ENCODE measurements at regions not wholly inside any gene's neighbourhood (a gene's known extent, or its start where the extent isn't known, plus 50 kb on each side); places are given as distances from the start of the nearest gene placed in this dataset.
"Not testable (repeated sequence)": the region's sequence is repeated elsewhere in the genome, so short reads cannot be mapped to it uniquely, and the experiment has no call there.

DNA sequence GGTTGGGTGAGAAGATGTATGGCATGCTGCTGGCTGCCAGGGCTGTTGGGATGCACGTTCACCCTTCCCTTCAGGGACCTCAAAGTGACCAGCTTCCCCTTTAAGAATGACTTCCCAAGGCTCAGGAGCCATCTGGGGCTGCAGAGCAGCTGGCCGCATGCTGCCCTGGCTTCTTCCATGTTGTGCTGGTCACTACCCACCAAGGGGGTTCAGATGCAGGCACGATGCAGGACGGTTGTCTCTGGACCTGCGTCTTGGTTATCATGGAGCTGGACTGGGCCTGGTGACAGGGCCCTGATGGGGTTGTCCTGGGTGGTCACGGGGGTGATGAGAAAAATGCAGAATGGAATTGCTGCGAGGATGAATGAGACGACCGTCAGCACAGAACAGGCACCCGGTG, 297.8 kb downstream of the POTED start:
- DNase-seq: not testable (repeated sequence)

DNA sequence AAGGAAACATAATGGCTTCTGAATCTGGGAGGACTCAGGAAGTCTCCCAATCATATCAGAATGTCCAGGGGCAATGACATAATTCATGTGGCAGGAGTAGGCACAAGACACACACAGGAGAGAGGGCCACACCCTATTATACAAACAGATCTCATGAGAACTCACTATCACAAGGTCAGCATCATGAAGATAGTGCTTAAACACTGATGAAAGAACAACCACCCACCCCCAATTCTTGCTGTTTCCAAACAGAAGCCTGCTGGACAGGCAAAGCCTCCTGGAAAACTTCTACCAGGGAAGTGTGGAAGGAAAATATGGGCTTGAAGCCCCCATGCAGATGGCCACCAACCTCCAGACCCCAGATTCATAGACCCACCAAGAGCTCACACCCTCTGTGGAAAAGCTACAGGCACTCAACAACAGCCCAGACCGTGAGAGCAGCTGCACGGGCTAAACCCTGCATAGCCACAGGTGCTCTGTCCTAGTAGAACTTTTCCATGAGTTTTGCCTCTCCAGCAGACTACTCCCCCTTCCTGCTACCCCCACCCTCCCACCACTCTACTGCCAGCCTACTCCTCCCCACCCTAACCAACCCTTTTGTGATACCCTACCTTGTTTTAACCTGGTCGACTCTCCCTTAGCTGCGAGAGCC, 287.1 kb downstream of the POTED start:
- DNase-seq: not testable (repeated sequence)

DNA sequence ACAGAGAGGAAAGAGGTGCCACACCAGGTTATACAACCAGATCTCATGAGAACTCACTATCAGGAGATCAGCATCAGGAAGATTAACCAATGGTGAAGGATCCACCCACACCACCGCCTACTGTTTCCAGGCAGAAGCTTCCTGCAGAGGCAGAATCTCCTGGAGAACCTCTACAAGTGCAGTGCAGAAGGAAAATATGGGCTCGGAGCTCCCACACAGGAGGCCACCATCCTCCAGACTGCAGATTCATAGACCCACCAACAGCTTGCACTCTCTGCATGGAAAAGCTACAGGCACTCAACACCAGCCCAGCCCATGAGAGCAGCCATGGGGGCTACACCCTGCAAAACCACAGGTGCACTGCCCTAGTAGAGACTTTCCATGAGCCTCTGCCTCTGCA, 284.0 kb downstream of the POTED start:
- not testable (repeated sequence) for DNase-seq

DNA sequence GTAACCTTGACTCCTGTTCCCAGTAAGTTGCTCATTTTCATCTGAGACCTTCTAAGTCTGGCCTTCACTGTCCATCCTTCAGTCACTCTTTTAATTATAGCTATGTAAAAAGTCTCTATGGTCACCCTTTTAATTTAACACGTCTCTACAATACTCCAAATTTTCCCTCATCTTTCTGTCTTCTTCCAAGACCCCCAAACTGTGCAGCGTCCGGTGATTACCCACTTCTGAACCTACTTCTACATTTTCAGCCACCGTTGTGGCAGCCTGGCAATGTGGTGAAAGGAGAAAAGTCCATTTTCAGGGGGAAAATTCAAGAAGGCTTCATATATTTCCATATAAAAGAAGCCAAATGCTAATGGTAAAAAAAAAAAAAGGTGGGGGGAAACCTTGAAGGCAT, 283.4 kb downstream of the POTED start:
- DNase-seq: not testable (repeated sequence)

DNA sequence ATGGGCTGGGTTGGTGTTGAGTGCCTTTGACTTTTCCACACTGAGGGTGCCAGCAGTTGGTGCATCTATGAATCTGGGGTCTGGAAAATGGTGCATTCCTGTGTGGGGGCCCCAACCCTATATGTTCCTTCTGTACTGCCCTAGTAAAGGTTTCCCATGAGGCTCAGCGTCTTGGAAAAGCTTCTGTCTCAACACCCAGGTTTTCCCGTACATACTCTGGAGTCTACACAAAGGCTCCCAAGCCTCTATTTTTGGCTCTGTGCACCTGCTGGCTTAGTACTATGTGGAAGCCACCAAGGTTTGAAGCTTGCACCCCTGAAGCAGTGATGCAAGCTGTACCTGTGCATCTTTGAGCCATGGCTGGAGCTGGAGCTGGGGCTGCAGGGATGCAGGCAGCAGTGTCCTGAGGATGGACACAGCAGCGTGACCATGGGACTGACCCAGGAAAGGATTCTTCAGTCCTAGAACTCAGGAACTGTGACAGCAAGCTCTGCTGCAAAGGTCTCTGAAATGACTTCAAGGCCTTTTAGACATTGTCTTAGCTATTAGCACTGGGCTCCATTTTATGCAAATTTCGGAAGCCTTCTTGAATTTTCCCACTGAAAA, 282.7 kb downstream of the POTED start:
- DNase-seq: not testable (repeated sequence)

DNA sequence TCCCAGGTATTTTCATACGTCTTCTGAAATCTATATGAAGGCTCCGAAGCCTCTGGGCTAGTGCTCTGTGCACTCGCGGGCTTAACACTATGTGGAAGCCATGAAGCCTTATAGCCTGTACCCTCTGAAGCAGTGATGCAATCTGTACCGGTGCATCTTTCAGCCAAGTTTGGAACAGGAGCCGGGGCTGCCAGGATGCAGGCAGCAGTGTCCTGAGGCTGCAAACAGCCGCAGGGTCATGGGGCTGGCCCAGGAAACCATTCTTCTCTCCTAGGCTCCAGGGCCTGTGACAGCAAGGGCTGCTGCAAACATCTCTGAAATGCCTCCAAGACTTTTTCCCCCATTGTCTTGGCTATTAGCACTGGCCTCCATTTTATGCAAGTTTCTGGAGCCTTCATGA, 279.6 kb downstream of the POTED start:
- not testable (repeated sequence) for DNase-seq

DNA sequence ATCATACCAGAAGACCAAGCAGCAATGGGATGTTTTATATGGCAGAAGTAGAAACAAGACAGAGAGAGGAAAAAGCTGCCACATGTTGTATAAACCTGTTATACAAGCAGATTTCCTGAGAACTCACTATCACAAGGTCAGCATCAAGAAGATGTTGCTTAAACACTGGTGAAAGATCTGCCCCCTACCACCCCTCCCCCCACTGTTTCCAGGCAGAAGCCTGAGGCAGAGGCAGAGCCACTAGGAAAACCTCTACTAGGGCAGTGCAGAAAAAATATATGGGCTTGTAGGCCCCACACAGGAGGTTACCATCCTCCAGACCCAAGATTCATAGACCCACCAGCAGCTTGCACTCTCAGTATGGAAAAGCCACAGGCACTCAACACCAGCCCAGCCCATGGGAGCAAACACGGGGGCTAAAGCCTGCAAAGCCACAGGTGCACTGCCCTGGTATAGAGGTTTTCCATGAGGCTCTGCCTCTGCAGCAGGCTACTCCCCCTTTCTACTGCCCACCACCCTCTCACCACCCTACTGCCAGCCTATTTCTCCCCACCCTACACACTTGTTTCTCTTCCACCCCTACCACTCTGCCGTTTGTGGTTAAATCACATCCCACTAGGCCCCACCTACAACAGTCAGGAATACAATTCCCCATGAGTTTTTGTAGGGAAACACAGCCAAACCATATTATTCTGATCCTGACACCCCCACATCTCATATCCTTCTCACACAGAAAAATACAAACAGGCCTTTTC, 274.2 kb downstream of the POTED start:
- not testable (repeated sequence) for DNase-seq

DNA sequence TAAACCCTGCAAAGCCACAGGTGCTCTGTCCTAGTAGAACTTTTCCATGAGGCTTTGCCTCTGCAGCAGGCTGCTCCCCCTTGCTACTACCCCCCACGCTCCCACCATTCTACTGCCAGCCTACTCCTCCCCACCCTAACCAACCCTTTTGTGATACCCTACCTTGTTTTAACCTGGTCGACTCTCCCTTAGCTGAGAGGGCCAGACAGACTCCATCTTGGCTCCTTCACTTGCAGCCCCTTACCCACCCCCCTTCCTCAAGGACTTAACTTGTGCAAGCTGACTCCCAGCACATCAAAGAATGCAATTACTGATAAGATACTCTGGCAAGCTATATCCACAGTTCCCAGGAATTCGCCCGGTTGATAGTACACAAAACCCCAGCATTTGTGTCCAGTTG, 267.9 kb downstream of the POTED start:
- not testable (repeated sequence) for DNase-seq

DNA sequence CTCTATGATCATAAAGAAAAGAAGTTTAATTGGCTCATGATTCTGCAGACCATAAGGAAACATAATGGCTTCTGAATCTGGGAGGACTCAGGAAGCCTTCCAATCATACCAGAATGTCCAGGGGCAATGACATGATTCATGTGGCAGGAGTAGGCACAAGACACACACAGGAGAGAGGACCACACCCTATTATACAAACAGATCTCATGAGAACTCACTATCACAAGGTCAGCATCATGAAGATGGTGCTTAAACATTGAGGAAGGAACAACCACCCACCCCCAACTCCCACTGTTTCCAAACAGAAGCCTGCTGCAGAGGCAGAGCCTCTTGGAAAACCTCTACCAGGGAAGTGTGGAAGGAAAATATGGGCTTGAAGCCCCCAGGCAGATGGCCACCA, 267.4 kb downstream of the POTED start:
- not testable (repeated sequence) for DNase-seq

DNA sequence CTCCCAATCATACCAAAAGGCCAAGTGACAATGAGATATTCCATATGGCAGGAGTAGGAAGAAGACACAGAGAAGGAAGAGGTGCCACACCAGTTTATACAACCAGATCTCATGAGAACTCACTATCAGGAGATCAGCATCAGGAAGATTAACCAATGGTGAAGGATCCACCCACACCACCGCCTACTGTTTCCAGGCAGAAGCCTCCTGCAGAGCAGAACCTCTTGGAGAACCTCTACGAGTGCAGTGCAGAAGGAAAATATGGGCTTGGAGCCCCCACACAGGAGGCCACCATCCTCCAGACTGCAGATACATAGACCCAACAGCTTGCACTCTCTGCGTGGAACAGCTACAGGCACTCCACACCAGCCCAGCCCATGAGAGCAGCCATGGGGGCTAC, 264.4 kb downstream of the POTED start:
- DNase-seq: not testable (repeated sequence)

DNA sequence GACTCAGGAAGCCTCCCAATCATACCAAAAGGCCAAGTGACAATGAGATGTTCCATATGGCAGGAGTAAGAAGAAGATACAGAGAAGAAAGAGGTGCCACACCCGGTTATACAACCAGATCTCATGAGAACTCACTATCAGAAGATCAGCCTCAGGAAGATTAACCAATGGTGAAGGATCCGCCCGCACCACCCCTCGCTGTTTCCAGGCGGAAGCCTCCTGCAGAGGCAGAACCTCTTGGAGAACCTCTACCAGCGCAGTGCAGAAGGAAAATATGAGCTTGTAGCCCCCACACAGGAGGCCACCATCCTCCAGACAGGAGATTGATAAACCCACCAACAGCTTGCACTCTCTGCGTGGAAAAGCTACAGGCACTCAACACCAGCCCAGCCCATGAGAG, 245.1 kb downstream of the POTED start:
- DNase-seq: no peak

DNA sequence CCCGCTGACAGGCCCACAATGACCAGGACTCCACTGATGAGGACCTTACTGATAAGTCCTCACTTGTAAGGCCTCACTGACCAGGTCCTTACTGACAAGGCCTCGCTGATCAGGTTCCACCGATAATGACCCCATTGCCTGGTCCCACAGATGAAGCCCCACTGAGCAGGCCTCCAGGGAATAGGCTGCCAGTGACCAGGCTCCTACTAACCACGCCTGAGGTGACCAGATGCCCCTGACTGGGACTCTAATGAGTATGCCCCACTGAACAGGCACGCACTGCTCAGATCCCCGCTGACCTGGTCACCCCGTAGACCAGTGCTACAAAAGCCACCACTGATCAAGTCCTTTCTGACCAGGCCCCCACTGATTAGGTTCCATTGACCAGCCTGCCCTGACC, 241.2 kb downstream of the POTED start:
- DNase-seq: not testable (repeated sequence)

DNA sequence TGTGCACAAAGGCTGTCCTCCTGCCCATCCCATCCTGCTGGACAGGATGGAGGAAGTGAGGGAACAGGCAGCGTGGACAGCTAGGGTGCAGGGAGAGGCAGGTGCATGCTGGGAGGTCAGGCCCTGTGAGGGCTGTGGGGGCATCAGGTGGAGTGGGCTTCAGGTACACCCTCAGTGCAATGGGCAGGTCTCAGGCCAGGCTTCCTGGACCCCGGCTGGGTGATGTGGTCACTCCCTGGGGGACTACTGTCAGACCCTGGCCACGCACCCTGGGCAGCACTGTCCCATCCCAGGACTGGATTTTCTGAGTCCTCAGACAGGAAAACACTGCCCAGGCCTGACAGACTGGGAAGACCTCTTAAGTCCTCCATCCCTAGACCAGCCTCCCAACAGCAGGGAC, 239.9 kb downstream of the POTED start:
- DNase-seq: not testable (repeated sequence)

DNA sequence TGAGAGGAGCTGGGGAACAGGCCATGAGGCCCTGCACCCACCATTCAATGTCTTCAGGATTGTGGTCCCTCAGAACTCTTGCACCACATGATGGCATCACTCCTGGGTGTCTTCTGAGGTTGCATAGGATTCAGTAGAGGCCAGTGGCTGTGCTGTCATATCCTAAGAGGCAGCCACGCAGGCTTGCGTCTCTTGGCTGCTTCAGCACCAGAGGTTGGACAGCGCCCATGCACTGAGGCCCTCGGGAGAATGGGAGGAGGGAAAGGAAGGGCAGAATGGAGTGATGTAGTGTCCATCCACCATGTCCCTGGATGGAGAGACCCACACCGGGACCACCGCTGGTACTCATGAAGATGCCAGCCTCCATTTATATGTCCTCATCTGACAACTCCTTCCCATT, 237.1 kb downstream of the POTED start:
- DNase-seq: not testable (repeated sequence)

DNA sequence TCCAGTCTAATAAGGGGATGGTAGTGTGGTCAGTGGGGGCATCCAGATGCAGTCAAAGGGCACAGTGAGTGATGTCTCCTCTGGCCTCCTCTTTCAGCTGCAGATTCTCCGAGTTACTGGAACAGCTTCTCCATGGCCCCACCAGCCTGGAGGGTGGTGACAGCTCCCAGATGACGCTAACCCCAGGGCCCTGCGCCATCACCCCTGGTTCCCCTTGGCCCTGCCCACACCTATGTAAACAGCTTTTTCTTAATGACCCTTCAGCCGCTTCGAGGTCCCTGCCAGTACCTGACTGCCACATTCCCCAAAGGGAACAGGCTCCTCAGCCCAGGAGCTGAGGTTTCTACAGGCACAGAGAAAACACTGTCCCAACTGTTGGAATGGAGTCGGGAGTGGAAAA, 235.0 kb downstream of the POTED start:
- DNase-seq: not testable (repeated sequence)

DNA sequence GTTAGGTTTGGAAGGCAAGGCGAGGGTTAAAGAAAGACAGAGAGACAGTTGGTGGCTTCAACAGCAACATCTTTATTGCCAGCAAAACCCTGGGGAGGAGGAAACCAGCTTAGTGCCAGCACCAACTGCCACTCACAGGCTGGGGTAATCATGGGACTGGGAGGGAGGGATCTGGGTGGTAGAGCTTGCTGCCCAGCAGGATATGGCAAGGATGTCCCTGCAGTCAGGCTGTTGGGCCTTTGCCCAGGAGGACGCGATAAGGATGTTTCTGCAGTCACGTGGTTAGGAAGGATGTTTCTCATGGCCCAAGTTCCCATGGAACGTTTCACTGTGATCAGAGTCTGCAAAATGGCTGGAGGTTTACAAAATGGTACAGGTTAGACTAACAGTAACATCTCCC, 233.5 kb downstream of the POTED start:
- DNase-seq: not testable (repeated sequence)

DNA sequence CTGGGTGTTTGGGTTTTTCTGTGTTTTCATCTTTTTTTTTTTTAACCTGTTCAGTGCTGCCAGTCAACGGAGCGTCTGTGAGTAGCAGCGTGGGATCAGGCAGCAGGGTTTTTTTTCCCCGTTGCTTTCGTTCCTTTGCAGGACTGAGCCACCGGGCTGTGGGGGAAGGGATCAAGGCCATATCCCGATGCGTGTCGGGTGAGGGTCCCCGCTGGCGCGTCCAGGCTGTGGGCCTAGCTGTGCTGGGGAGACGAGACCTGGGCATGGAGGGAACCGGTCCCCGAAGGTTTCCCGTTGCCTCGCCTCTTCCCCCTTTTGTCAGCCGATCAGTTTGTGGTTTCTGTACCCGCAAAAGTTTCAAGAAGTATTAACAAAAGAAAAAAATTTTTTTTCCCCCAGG, 218.1 kb downstream of the POTED start:
- DNase-seq: not testable (repeated sequence)

DNA sequence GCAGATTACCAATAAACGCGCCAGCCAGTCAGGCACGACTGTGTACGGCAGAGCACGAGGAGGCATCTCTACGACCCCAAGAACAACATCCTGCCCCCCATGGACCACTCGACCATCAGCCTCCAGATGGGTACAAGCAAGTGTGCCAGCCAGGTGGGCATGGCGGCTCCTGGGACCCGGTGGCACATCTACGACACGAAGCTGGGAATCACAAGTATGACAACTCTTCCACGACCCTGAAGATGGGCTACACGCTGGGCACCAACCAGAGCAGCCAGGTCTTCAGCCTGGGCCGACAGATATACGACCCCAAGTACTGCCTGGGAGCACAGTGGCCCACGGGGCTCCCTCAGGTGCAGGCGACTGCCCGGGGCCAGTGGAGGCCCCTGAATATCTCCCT, 217.6 kb downstream of the POTED start:
- no peak for DNase-seq

DNA sequence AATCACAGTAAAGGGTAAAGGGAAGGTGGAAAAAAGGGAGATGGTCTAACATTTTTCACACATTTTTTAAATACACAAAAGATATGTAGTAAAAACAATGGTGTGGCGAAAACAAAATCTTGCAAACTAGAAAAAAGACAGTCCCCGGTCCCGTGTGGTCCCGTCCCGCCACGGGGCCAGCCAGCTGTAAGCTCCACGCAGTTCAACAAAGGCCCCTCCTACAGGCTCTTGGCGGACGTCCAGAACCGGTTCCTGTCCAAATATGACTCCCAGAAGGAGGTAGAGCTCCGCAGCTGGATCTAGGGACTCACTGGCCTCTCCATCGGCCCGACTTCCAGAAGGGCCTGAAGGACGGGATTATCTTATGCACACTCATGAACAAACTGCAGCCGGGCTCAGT, 216.9 kb downstream of the POTED start:
- DNase-seq: not testable (repeated sequence)

DNA sequence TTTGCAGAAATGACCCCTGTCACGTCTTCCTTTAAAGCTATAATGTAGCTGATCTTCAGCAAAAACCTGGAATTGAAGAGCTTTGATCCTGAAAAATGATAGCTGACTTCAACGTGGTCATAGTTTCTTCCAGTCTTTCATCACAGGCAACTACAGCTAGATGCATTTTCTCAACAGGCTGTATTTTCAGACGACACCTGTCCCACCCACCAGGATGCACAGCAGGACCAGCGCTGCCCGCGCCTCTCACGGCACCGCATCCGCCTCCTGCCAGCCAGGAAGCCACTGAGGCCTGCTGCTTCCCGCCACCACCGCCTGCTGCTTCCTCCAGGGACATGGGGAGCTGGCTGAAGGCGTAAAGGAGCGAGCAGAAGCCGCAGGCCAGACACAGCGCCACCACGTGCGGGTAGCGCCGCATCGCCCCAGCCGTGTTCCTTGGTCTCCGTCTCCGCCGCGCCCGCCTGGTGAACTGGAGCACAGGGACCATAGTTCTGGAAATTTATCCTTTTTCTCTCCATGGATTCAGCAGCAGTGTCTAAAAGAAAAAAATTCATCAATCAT, 215.7 kb downstream of the POTED start:
- not testable (repeated sequence) for DNase-seq

DNA sequence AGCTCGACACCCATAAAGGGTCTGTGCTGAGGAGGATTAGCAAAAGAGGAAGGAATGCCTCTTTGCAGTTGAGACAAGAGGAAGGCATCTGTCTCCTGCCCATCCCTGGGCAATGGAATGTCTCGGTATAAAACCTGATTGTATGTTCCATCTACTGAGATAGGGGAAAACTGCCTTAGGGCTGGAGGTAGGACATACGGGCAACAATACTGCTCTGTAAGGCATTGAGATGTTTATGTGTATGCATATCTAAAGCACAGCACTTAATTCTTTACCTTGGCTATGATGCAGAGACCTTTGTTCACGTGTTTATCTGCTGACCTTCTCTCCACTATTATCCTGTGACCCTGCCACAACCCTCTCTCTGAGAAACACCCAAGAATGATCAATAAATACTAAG, 210.7 kb downstream of the POTED start:
- not testable (repeated sequence) for DNase-seq

DNA sequence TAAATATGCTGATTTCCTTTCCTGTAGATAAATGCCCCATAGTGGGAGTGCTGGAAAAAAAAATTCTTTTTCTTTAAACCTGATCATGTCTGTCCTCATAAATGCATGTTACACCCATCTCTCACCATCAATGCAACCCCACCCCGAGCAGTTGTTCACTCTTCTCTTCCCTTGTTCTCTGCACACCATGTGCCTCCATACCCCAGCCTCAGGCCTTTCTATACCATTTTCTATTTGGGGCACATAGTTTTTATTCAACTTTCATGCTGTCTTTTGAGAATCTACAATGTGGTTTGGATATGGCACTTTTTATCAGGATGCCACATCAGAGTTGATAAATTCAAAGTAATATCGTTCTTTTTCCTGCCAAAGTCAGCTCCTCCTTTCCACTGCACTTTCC, 202.6 kb downstream of the POTED start:
- not testable (repeated sequence) for DNase-seq

DNA sequence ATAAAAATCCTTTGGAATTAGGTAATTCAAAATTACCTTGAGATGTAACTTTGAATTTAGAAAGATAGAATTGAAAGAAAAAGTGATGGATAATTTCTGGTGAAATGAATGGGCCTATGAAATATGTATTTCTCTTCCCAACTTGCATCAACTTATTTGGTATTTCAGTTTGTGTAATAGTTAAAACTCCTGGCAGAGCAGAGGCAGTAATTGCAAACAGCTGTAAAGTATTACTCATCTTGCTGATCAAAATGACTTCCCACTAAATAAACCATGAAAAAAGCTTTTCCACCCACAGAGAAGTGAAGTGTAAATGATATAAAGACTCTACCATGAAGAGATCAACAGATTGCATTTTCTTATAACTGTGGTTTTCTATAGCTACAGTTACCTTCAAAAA, 201.0 kb downstream of the POTED start:
- DNase-seq: not testable (repeated sequence)

DNA sequence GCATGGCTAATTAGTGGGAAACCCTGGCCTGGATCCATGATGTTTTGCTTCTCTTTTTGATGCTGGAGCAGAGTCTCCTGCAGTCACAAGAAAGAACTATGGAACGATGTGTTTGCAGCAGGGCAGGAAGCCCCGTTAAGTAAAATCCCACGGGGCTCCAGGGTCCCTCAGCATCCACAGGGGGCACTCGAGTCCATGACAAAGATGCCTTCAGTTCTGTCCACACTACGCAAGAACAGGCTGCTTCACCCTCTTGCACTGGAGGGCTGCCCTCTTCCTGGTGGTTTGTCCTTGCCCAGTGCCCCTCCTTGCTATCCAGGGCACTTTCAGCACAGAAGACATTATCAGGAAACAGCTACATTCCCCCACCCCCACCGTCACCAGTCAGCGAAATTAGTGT, 196.9 kb downstream of the POTED start:
- not testable (repeated sequence) for DNase-seq

Measured in CD4-positive, alpha-beta T cell treated with Interleukin-1 beta for 1 hour (primary cell).